GDM1 (cell line): ENCODE measurements at regions not wholly inside any gene's neighbourhood (a gene's known extent, or its start where the extent isn't known, plus 50 kb on each side); places are given as distances from the start of the nearest gene placed in this dataset.

Source experiments
- DNase-seq: peaks from one replicate; lab custom pipeline; 2025; lab: John Stamatoyannopoulos, UW

- peak; percentile 47 for DNase-seq
Observed at GRCh38 chr3:111012388-111013248, 59.0 kb upstream of the NECTIN3 start.
